Neural cell (in vitro differentiated cells): ENCODE measurements at regions not wholly inside any gene's neighbourhood (a gene's known extent, or its start where the extent isn't known, plus 50 kb on each side); places are given as distances from the start of the nearest gene placed in this dataset.

Experiments
- H2AFZ ChIP-seq: fragments of 200-600, 300-800 bp; sonication (generic), shearing (Covaris generic); 2 replicates; pipeline ENCODE4 v1.6.0; 2014; ENCODE audit warnings: low read depth, mild to moderate bottlenecking, antibody characterized with exemption, low read length, moderate library complexity
- H3F3A ChIP-seq: fragments of 200-600 bp; shearing (Covaris generic); 2 replicates; pipeline ENCODE4 v1.6.1; 2016; ENCODE audit warnings: mild to moderate bottlenecking, moderate library complexity, mixed read lengths, antibody characterized with exemption, low read length; ENCODE audit not compliant: insufficient read depth, poor library complexity, severe bottlenecking
- H3K27ac ChIP-seq: fragments of 200-600, 300-800 bp; sonication (generic), shearing (Covaris generic); 2 replicates; pipeline ENCODE4 v1.5.1; 2014; ENCODE audit warnings: mild to moderate bottlenecking, low read length, moderate library complexity
- H3K27me3 ChIP-seq: fragments of 300-800, 200-600 bp; sonication (generic), shearing (Covaris generic); 2 replicates; pipeline ENCODE4 v1.6.0; 2014; ENCODE audit warnings: mild to moderate bottlenecking, low read depth, low read length, moderate library complexity; ENCODE audit not compliant: insufficient read depth
- H3K36me3 ChIP-seq: fragments of 300-800, 200-600 bp; sonication (generic), shearing (Covaris generic); 2 replicates; pipeline ENCODE4 v1.5.1; 2014; ENCODE audit warnings: mild to moderate bottlenecking, antibody characterized with exemption, low read length, moderate library complexity; ENCODE audit not compliant: insufficient read depth
- H3K4me2 ChIP-seq: fragments of 300-800, 200-600 bp; sonication (generic), shearing (Covaris generic); 2 replicates; pipeline ENCODE4 v1.6.0; 2014; ENCODE audit warnings: mild to moderate bottlenecking, low read length
- H3K4me3 ChIP-seq: fragments of 300-800, 200-600 bp; sonication (generic), shearing (Covaris generic); 2 replicates; pipeline ENCODE4 v1.5.1; 2014; ENCODE audit warnings: mild to moderate bottlenecking, low read length, moderate library complexity
- H3K79me2 ChIP-seq: fragments of 200-600 bp; shearing (Covaris generic); replicated peaks from 2 replicates; pipeline ENCODE4 v1.6.0; 2014; ENCODE audit warnings: mild to moderate bottlenecking, low read length, moderate library complexity; ENCODE audit not compliant: insufficient read depth
- H3K9ac ChIP-seq: fragments of 300-800, 200-600 bp; sonication (generic), shearing (Covaris generic); 2 replicates; pipeline ENCODE4 v1.6.1; 2016; ENCODE audit warnings: mild to moderate bottlenecking, low read length, mixed read lengths
- H3K9me2 ChIP-seq: fragments of 200-600 bp; shearing (Covaris generic); 2 replicates; pipeline ENCODE4 v1.6.1; 2016; ENCODE audit warnings: mild to moderate bottlenecking, low read length, mixed read lengths; ENCODE audit not compliant: insufficient read depth
- H3K9me3 ChIP-seq: fragments of 200-600, 300-800 bp; sonication (generic), shearing (Covaris generic); 2 replicates; pipeline ENCODE4 v1.6.1; 2016; ENCODE audit warnings: mild to moderate bottlenecking, mixed run types, low read length, moderate library complexity, mixed read lengths
- H4K20me1 ChIP-seq: fragments of 200-600 bp; shearing (Covaris generic); 2 replicates; pipeline ENCODE4 v1.6.1; 2016; ENCODE audit warnings: mild to moderate bottlenecking, mixed run types; ENCODE audit not compliant: insufficient read depth
- EP300 ChIP-seq: fragments of 450-650 bp; conservative IDR thresholded peaks from 2 replicates; pipeline ENCODE4 v1.6.1; 2014; ENCODE audit warnings: antibody characterized with exemption, mild to moderate bottlenecking, moderate library complexity; ENCODE audit not compliant: poor library complexity, severe bottlenecking
- EZH2 ChIP-seq: fragments of 200-600, 300-800 bp; shearing (Covaris generic), sonication (generic); IDR thresholded peaks from 2 replicates; pipeline ENCODE4 v1.6.1; 2014; ENCODE audit warnings: antibody characterized with exemption, low read length, borderline replicate concordance, mild to moderate bottlenecking; ENCODE audit not compliant: insufficient read depth, poor library complexity, severe bottlenecking
- MXI1 ChIP-seq: fragments of 450-650 bp; conservative IDR thresholded peaks from 2 replicates; pipeline ENCODE4 v1.6.1; 2014; ENCODE audit warnings: antibody characterized with exemption, mild to moderate bottlenecking; ENCODE audit not compliant: poor library complexity, severe bottlenecking
- POLR2AphosphoS5 ChIP-seq: IDR thresholded peaks from 2 replicates; pipeline ENCODE4 v1.6.1; 2012
- RAD21 ChIP-seq: fragments of 450-650 bp; conservative IDR thresholded peaks from 2 replicates; pipeline ENCODE4 v1.6.1; 2014; ENCODE audit warnings: antibody characterized with exemption, mild to moderate bottlenecking, moderate library complexity
- SMC3 ChIP-seq: fragments of 450-650 bp; conservative IDR thresholded peaks from 2 replicates; pipeline ENCODE4 v1.6.1; 2014; ENCODE audit warnings: antibody characterized with exemption, mild to moderate bottlenecking, moderate library complexity; ENCODE audit not compliant: poor library complexity
- TAF1 ChIP-seq: IDR thresholded peaks from 2 replicates; pipeline ENCODE4 v1.6.1; 2012; ENCODE audit warnings: low read depth
- TF ChIP-seq, protein P1 (sequence below): IDR thresholded peaks from 2 replicates; pipeline ENCODE4 v1.6.1; 2012; ENCODE audit warnings: borderline replicate concordance
- TF ChIP-seq, protein P2 (sequence below): fragments of 450-650 bp; IDR thresholded peaks from 2 replicates; pipeline ENCODE4 v1.5.1; 2014; ENCODE audit warnings: antibody characterized with exemption, mild to moderate bottlenecking, moderate library complexity; ENCODE audit not compliant: poor library complexity, severe bottlenecking

DNA sequence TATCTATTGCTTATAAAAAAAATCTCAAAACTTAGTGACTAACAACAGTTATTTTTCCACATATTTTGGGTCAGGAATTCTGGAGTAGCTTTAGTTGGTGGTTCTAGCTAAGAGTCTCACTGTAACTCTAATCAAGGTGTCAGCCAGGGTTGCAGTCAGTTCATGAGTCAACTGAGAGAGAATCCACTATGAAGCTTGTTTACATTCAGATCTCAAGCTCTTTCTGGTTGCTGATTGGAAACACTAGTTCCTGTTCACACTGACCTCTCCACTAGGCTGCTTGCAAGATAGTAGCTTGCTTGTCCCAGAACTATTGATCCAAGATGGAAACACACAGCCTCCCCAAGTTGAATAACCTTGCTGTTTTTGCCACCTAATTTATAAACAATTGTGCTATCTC, 1192.1 kb upstream of the B3GALT2 start:
- H3K27ac ChIP-seq = no peak overlapping the region
- H3F3A ChIP-seq = no peaks in the 10 kb centered on the region
- no peaks in the 10 kb centered on the region for H3K79me2 ChIP-seq
- H3K9me2 ChIP-seq = no peaks in the 10 kb centered on the region
- H3K9me3 ChIP-seq = no peaks in the 10 kb centered on the region
- H3K36me3 ChIP-seq = no peaks in the 10 kb centered on the region
- no peak for TF ChIP-seq MXI1
- no peak for TF ChIP-seq RAD21
- no peak for TF ChIP-seq EP300
- TF ChIP-seq, protein P1, sequence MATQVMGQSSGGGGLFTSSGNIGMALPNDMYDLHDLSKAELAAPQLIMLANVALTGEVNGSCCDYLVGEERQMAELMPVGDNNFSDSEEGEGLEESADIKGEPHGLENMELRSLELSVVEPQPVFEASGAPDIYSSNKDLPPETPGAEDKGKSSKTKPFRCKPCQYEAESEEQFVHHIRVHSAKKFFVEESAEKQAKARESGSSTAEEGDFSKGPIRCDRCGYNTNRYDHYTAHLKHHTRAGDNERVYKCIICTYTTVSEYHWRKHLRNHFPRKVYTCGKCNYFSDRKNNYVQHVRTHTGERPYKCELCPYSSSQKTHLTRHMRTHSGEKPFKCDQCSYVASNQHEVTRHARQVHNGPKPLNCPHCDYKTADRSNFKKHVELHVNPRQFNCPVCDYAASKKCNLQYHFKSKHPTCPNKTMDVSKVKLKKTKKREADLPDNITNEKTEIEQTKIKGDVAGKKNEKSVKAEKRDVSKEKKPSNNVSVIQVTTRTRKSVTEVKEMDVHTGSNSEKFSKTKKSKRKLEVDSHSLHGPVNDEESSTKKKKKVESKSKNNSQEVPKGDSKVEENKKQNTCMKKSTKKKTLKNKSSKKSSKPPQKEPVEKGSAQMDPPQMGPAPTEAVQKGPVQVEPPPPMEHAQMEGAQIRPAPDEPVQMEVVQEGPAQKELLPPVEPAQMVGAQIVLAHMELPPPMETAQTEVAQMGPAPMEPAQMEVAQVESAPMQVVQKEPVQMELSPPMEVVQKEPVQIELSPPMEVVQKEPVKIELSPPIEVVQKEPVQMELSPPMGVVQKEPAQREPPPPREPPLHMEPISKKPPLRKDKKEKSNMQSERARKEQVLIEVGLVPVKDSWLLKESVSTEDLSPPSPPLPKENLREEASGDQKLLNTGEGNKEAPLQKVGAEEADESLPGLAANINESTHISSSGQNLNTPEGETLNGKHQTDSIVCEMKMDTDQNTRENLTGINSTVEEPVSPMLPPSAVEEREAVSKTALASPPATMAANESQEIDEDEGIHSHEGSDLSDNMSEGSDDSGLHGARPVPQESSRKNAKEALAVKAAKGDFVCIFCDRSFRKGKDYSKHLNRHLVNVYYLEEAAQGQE = no peak
- TF ChIP-seq POLR2AphosphoS5 = no peak
- H2AFZ ChIP-seq = no peak overlapping the region
- H4K20me1 ChIP-seq = no peaks in the 10 kb centered on the region
- H3K27me3 ChIP-seq = no peaks in the 10 kb centered on the region
- H3K9ac ChIP-seq = no peak overlapping the region
- no peak overlapping the region for H3K4me2 ChIP-seq
- H3K4me3 ChIP-seq = no peak overlapping the region

DNA sequence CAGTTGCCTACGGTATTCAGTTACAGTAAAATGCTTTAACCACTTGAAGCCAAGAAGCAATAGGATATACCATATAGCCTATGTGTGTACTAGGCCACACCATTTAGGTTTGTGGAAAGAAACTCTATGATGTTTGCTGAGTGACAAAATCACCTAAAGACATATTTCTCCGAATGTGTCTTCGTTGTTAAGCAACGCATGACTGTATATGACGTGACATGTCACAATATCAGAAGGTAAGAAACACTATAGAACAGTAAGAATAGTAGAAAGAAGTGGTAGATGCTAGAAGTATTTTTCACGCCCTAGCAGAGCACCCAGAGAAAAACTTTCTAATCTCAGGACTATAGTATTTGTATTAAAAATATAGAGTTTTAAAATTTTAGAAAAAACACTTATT, 1188.2 kb upstream of the B3GALT2 start:
- Histone ChIP-seq H3K9me3 (no peaks in the 10 kb centered on the region), H3K27me3 (no peaks in the 10 kb centered on the region), H3K36me3 (no peaks in the 10 kb centered on the region), H3K9ac (no peak overlapping the region), H3K27ac (no peak overlapping the region), H3K4me2 (no peak overlapping the region), H3K79me2 (no peaks in the 10 kb centered on the region), H3F3A (no peaks in the 10 kb centered on the region), H3K9me2 (no peaks in the 10 kb centered on the region), H2AFZ (no peak overlapping the region), H3K4me3 (no peak overlapping the region), H4K20me1 (no peaks in the 10 kb centered on the region)
- TF ChIP-seq RAD21 (no peak), TAF1 (no peak), POLR2AphosphoS5 (peak; percentile 63), EZH2 (no peak), MXI1 (no peak), EP300 (peak; percentile 40), SMC3 (no peak)
- TF ChIP-seq, protein P2, sequence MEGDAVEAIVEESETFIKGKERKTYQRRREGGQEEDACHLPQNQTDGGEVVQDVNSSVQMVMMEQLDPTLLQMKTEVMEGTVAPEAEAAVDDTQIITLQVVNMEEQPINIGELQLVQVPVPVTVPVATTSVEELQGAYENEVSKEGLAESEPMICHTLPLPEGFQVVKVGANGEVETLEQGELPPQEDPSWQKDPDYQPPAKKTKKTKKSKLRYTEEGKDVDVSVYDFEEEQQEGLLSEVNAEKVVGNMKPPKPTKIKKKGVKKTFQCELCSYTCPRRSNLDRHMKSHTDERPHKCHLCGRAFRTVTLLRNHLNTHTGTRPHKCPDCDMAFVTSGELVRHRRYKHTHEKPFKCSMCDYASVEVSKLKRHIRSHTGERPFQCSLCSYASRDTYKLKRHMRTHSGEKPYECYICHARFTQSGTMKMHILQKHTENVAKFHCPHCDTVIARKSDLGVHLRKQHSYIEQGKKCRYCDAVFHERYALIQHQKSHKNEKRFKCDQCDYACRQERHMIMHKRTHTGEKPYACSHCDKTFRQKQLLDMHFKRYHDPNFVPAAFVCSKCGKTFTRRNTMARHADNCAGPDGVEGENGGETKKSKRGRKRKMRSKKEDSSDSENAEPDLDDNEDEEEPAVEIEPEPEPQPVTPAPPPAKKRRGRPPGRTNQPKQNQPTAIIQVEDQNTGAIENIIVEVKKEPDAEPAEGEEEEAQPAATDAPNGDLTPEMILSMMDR = no peak
- TF ChIP-seq, protein P1 = no peak
